ENCODE measurements at regions not wholly inside any gene's neighbourhood (a gene's known extent, or its start where the extent isn't known, plus 50 kb on each side); places are given as distances from the start of the nearest gene placed in this dataset.
"Not testable (repeated sequence)": the region's sequence is repeated elsewhere in the genome, so short reads cannot be mapped to it uniquely, and the experiment has no call there.

GRCh38 chr9:129306318-129306973 lies 128.4 kb upstream of the IER5L start:
- DNase-seq: no peak

DNA sequence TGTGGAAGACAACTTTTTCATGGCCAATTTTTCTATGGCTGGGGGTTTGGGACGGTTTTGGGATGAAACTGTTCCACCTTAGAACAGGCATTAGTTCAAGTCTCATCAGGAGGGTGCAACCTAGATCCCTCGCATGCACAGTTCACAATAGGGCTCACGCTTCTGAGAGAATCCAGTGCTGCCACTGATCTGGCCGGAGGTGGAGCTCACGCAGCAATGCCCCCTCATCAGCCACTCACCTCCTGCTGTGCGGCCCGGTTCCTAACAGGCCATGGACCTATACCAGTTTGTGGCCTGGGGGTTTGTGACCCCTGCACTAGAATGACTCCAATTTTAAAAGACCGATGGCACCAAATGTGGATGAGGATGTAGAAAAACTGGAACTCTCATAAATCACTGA lies 127.2 kb upstream of the IER5L start:
- no peak for DNase-seq

DNA sequence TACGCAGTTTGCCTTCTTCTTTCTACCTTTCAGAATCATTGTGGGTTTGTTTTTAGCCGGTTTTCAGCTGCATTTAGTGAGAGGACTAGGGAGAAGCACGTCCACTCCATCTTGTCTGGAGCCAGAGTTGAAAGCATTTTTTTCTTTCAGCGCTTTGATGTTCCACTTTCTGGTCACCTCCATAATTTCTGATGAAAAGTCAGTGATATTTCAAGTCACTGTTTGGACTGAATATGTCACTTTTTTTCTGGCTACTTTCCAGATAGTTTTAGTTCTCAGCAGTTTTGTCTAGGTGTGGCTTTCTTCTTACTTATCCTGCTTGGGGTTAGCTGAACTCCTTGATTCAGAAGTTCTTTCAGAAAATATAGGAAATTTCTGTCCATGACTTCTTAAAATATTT lies 123.9 kb upstream of the IER5L start:
- no peak for DNase-seq

GRCh38 chr9:129296195-129296594 lies 118.1 kb upstream of the IER5L start:
- DNase-seq: not testable (repeated sequence)

GRCh38 chr9:129291041-129291501 lies 113.0 kb upstream of the IER5L start:
- no peak for DNase-seq

- no peak for DNase-seq
Observed at GRCh38 chr9:129290606-129291005, 112.5 kb upstream of the IER5L start.

GRCh38 chr9:129289883-129290282 lies 111.8 kb upstream of the IER5L start:
- no peak for DNase-seq

DNA sequence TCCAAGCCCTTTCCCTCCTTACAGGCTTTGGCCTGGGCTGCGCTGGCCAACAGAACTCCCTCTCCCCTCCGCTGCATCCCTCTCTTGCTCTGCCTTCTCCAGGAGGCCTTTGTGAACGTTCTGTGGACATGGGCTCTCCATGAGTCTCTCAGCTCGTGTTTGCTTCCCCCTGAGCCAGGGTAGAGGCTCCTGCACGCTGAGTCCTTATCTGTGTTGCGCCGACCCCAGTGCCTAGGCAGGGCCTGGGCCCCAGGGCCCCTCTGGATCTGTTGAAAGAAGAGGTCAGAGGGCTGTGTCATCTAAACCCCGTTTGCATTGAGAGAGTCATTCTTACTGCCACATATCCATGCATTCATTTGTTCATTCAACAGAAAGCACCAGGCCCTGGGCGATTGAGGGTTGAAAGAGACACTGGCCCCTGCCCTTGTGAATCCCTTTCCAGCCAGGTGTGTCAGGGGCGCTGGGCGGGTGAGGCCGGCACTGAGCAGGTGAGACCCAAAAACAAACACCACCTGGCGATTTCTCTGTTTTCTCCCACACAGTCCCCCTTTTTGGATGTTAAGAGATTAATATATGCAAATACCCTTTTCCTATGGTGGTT lies 111.2 kb upstream of the IER5L start:
- no peak for DNase-seq

DNA sequence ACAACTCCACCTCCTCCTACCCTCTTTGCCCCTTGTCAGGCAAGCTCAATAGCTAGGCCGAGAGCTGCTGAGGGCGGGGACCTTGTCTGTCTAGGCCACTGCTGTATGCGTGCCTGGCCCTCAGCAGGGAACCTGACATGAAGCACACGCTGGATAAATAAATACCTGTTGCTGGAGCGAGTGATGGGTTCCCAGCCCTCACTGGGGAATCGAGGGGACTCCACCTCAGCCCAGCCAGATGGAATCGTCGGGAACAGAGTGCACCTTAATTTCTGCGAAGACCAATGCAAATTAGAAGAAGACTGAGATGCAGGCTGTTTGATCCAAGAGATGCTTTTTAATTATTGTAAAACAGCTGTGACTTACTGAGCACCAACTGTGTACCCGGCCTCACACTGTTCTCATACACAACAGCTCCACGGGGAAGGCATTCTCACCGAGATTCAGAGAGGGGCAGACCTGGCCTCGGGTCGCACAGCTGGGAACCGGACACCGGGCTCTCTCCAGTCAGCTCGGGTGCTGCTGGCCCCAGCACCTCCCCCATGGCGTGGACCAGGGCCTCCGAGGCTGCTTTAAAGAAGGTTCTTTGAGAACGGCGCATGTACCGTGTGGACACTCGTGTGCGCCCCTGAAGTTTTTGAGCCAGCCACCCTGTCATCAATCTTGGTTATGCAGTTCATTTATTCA lies 109.7 kb upstream of the IER5L start:
- no peak for DNase-seq

- no peak for DNase-seq
Observed at GRCh38 chr9:129285979-129286772, 108.1 kb upstream of the IER5L start.

GRCh38 chr9:129285382-129285781 lies 107.3 kb upstream of the IER5L start:
- no peak for DNase-seq

- DNase-seq: no peak
Observed at GRCh38 chr9:129284607-129285291, 106.7 kb upstream of the IER5L start.

- no peak for DNase-seq
Observed at GRCh38 chr9:129283705-129284606, 105.9 kb upstream of the IER5L start.

DNA sequence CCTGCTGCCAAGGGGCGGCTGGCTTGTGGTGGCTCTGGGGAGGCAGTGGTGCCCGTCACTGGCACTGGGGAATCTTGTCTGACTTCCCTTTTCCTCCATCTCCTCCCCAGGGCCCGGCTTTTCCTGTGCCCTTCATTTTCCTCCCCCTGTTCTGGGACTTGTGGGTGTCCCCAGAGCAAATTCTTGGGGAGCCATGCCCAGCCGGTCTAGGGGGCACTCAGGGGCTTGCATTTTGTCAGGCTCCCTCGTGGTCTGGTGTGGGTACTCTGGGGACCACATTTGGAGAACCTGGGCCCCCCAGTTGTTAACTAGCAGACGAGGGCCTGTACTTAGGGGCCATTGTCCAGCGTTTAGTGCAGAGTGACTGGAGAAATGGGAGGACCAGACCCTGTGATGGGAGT lies 105.2 kb upstream of the IER5L start:
- DNase-seq: no peak

- no peak for DNase-seq
Observed at GRCh38 chr9:129282731-129283211, 104.7 kb upstream of the IER5L start.

DNA sequence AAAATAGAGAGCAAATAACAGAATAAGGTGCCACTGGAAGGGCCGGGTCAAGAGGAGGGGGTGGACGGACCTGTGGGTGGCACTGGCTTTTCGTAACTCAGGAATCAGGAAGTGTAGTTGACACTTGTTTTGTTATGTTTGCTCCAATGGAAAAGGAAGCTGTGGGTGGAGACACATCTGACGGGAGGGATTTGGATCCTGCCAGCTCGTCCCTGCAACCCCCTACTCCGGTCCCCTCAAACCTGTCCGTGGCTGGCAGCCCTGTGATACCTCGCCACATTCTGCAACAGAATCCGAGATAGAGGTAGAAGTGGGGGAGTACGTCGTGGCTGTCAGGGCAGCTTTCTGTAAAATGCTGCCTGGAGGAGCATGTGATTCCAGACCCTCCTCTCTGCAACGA lies 104.2 kb upstream of the IER5L start:
- DNase-seq: no peak

- DNase-seq: no peak
Observed at GRCh38 chr9:129281506-129282145, 103.6 kb upstream of the IER5L start.

GRCh38 chr9:129280623-129281271 lies 102.7 kb upstream of the IER5L start:
- no peak for DNase-seq

DNA sequence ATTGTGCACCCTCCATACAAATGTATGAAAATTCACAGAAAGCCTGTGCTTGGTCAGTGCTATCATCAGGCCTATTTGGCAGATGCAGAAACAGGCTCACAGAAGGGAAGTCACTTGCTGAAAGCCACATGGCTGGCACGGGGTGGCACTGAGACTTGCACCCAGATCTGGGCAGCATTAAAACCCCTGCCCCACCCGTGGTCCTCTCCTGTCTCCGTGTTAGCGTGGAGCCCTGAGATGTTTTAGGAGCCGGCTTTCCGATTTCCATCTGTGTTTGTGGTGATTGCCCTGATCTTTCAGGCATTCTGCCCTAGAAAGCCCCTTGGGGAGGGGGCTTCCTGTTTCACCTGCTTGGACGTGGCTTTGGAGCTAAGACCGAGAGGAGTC lies 102.2 kb upstream of the IER5L start:
- DNase-seq: no peak

Measured in hippocampal formation (tissue), 2 donors.